Tibial nerve (tissue), 3 donors: ENCODE measurements at regions not wholly inside any gene's neighbourhood (a gene's known extent, or its start where the extent isn't known, plus 50 kb on each side); places are given as distances from the start of the nearest gene placed in this dataset.

ENCODE experiments used
- POLR2A ChIP-seq, 2 donors: fragments of 450-650 bp; IDR thresholded peaks; one replicate each; pipeline ENCODE4 v1.6.1; 2017; ENCODE audit warnings: antibody characterized with exemption in 2 of 2, mild to moderate bottlenecking in 2 of 2, moderate library complexity in 2 of 2
- TF ChIP-seq, protein P1 (sequence below), 5 experiments: fragments of 200-600 bp in 3 of 5; fragments of 450-650 bp in 2 of 5; sonication (generic) in 3 of 5; IDR thresholded peaks; one replicate each; pipeline ENCODE4 v1.5.1; 2016 to 2019; ENCODE audit warnings: antibody characterized with exemption in 5 of 5, mild to moderate bottlenecking in 3 of 5, moderate library complexity in 2 of 5

DNA sequence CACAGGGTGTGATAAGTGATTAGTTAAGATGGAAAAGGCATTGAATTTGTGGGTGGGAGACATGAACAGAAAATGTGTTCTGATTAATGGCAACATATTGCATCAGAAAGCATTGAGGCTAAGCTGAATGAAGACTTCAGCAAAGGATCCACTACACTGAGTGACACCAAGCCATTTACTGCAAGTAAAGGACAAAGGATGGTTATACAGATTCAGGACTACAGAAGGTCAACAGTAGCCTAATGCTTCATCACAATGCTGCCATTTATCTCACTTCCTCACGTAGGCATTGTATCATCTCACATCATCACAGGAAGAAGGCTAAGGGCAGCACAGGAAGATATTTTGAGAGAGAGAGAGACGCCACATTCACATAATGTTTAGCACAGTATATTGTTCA, 398.2 kb downstream of the COL12A1 start:
- TF ChIP-seq, protein P1, sequence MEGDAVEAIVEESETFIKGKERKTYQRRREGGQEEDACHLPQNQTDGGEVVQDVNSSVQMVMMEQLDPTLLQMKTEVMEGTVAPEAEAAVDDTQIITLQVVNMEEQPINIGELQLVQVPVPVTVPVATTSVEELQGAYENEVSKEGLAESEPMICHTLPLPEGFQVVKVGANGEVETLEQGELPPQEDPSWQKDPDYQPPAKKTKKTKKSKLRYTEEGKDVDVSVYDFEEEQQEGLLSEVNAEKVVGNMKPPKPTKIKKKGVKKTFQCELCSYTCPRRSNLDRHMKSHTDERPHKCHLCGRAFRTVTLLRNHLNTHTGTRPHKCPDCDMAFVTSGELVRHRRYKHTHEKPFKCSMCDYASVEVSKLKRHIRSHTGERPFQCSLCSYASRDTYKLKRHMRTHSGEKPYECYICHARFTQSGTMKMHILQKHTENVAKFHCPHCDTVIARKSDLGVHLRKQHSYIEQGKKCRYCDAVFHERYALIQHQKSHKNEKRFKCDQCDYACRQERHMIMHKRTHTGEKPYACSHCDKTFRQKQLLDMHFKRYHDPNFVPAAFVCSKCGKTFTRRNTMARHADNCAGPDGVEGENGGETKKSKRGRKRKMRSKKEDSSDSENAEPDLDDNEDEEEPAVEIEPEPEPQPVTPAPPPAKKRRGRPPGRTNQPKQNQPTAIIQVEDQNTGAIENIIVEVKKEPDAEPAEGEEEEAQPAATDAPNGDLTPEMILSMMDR (IDR thresholded peaks at IDR 0.05) = no peak
- TF ChIP-seq POLR2A (IDR thresholded peaks at IDR 0.05) = no peak
